LNCaP clone FGC (cell line): ENCODE measurements at regions not wholly inside any gene's neighbourhood (a gene's known extent, or its start where the extent isn't known, plus 50 kb on each side); places are given as distances from the start of the nearest gene placed in this dataset.

ENCODE experiments used
- DNase-seq: peaks from one replicate; pipeline ENCODE4 v3.0.0-alpha.2; 2011; ENCODE audit warnings: low read depth
- H3K4me3 ChIP-seq: 2 replicates; pipeline ENCODE4 v1.5.1; 2011; ENCODE audit warnings: mild to moderate bottlenecking, low read depth, low read length, control low read depth
- CTCF ChIP-seq: IDR thresholded peaks from 2 replicates; pipeline ENCODE4 v1.5.1; 2012; ENCODE audit warnings: mild to moderate bottlenecking; ENCODE audit not compliant: control insufficient read depth, insufficient read depth; ENCODE audit errors: extremely low read depth

DNA sequence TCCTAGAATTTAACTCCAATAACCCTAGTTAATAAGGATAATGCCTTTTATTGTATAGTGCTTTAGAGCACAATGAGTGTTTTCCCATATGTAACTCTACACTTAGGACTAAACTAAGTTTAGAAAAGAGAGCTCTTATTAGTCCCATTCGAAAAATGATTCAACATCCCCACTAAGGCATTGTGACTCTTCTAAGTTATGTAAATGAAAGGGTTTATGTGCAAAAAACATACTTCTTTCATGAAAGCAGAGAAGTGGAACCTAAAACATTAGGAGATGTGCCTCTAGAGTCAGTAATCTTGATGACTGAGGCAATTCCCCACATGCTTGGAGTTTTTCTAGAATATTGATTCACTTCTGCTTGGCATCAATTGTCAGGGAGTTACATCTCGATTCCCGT lies 344.1 kb upstream of the ZNF717 start:
- no peak for DNase-seq
- no peak for TF ChIP-seq CTCF

GRCh38 chr3:76131396-76132153 lies 346.2 kb upstream of the ZNF717 start:
- no peak for DNase-seq
- no peak for TF ChIP-seq CTCF
- no peak overlapping the region for H3K4me3 ChIP-seq

More for the DNA sequence above, 344.1 kb upstream of the ZNF717 start:
- H3K4me3 ChIP-seq: no peak overlapping the region

DNA sequence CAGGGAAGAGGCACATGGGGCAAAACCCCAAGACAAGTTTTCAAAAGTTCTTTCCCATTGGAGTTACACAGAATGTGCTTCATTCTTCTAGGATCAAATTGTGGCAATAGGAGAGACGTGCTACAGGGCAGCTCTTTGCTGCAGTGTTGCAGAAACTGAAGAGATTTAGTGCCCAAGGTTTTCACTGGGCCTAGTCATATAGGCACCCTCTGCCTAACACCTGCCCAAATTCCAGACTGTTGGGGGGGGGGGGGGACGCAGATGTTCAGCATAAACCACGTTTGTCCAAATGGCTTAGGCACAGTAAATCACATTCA lies 346.8 kb upstream of the ZNF717 start:
- TF ChIP-seq CTCF: no peak
- DNase-seq: no peak
- no peak overlapping the region for H3K4me3 ChIP-seq

GRCh38 chr3:76134166-76134565 lies 348.8 kb upstream of the ZNF717 start:
- no peak for TF ChIP-seq CTCF
- H3K4me3 ChIP-seq: no peak overlapping the region
- DNase-seq: no peak

GRCh38 chr3:76138921-76139320 lies 353.6 kb upstream of the ZNF717 start:
- no peak overlapping the region for H3K4me3 ChIP-seq
- no peak for TF ChIP-seq CTCF
- no peak for DNase-seq

DNA sequence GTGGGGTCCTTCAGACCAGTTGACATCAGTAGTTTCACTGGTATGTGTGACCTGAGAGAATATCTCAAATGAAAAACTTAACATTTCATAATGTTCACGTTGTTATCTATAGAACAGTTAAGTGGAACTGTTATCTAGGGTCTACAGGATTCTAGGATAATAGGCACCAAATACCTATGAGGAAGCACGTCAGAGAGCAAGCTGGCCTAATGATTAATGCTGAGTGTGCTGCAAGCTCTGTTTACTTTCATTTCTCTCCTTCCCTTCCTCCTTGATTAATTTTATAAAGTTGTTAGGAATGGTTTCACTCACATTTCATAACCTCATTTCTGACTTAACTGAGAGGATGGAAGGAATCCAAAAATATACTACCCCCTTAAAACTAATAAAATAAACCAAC lies 362.5 kb upstream of the ZNF717 start:
- TF ChIP-seq CTCF: no peak
- DNase-seq: no peak

GRCh38 chr3:76152028-76152427 lies 366.7 kb upstream of the ZNF717 start:
- no peak for TF ChIP-seq CTCF
- no peak for DNase-seq
- no peak overlapping the region for H3K4me3 ChIP-seq

More for the DNA sequence above, 362.5 kb upstream of the ZNF717 start:
- no peak overlapping the region for H3K4me3 ChIP-seq
